ENCODE measurements at regions not wholly inside any gene's neighbourhood (a gene's known extent, or its start where the extent isn't known, plus 50 kb on each side); places are given as distances from the start of the nearest gene placed in this dataset.

GRCh38 chr11:104365676-104366075 lies 201.7 kb upstream of the PDGFD start:
- no peaks in the 10 kb centered on the region for H4K20me1 ChIP-seq (ENCODE audit: insufficient read depth, low read length)
- H3K79me2 ChIP-seq (ENCODE audit: insufficient read depth, low read length), result no peaks in the 10 kb centered on the region
- no peaks in the 10 kb centered on the region for H3K27me3 ChIP-seq (ENCODE audit: control insufficient read depth in 1 of 2, insufficient read depth in 2 of 2, low read length in 2 of 2)
- ATAC-seq (no peak), FAIRE-seq (no peak), DNase-seq (ENCODE audit: low spot score) (no peak)
- ChIA-PET POLR2A (no interaction called here), CTCF (ENCODE audit: low intra/inter-chr PET ratio, low total read pairs) (no interaction called here)
- 33% methylated on average over 6 of the region's 6 CpGs for WGBS (ENCODE audit: low lambda C conversion rate)
- in situ Hi-C loops (cut with HindIII; ENCODE audit: extremely low pct_ligation_motif_present, low pct_unique_long_range_greater_than_20kb), result no loop called here
- no peak for TF ChIP-seq CEBPG (CRISPR knock-in tag; IDR thresholded peaks at IDR 0.05)
- no peak for TF ChIP-seq TBX2 (CRISPR knock-in tag; IDR thresholded peaks at IDR 0.05; ENCODE audit: borderline replicate concordance)
- TF ChIP-seq SIN3A (IDR thresholded peaks at IDR 0.05; ENCODE audit: borderline replicate concordance, low read depth, low read length), result no peak
- no peak for TF ChIP-seq ELF3 (CRISPR knock-in tag; IDR thresholded peaks at IDR 0.05)
- no peak for TF ChIP-seq BCLAF1 (IDR thresholded peaks at IDR 0.05)
- no peak for TF ChIP-seq ZNF619 (CRISPR knock-in tag; IDR thresholded peaks at IDR 0.05)
- TF ChIP-seq MTERF4 (CRISPR knock-in tag; IDR thresholded peaks at IDR 0.05), result no peak
- no peak for TF ChIP-seq KAT8 (CRISPR knock-in tag; IDR thresholded peaks at IDR 0.05)
- no peak for TF ChIP-seq DMAP1 (CRISPR knock-in tag; IDR thresholded peaks at IDR 0.05)
- no peak for TF ChIP-seq ZNF160 (CRISPR knock-in tag; IDR thresholded peaks at IDR 0.05)
- no peak for TF ChIP-seq TEAD3 (CRISPR knock-in tag; optimal IDR thresholded peaks at IDR 0.05; ENCODE audit: borderline replicate concordance)
- TF ChIP-seq KDM6A (CRISPR knock-in tag; IDR thresholded peaks at IDR 0.05; ENCODE audit: low read depth), result no peak
- TF ChIP-seq ZNF34 (CRISPR knock-in tag; IDR thresholded peaks at IDR 0.05; ENCODE audit: borderline replicate concordance), result no peak
- TF ChIP-seq PCBP1 (IDR thresholded peaks at IDR 0.05; ENCODE audit: borderline replicate concordance, low read depth, low read length), result no peak
- no peak for TF ChIP-seq ZSCAN22 (CRISPR knock-in tag; IDR thresholded peaks at IDR 0.05)
- no peak for TF ChIP-seq RCOR2 (CRISPR knock-in tag; IDR thresholded peaks at IDR 0.05)
- TF ChIP-seq UBTF (CRISPR knock-in tag; IDR thresholded peaks at IDR 0.05), result no peak
- TF ChIP-seq KLF9 (CRISPR knock-in tag; IDR thresholded peaks at IDR 0.05; ENCODE audit: low read depth), result no peak
- H3K4me2 ChIP-seq (ENCODE audit: low read depth, low read length), result no peak overlapping the region
- H3K27ac ChIP-seq (ENCODE audit: extremely low read length, insufficient read depth, low read length), result no peak overlapping the region
- intact Hi-C loops (cut with micrococcal nuclease; ENCODE audit: unreplicated experiment), result no loop called here
- BruUV-seq (replicated peaks), result no TSS peak
- H3K9me3 ChIP-seq (ENCODE audit: low read length), result no peaks in the 10 kb centered on the region
- H3K9ac ChIP-seq (ENCODE audit: insufficient read depth, low read depth, low read length), result no peak overlapping the region
- H3K4me1 ChIP-seq (ENCODE audit: insufficient read depth, low read length), result no peaks in the 10 kb centered on the region
- no peaks in the 10 kb centered on the region for H3K36me3 ChIP-seq (replicated peaks in 1 of 2; ENCODE audit: control insufficient read depth in 1 of 2, insufficient read depth in 2 of 2, low read length in 2 of 2)
- no peak overlapping the region for H2AFZ ChIP-seq (ENCODE audit: low read length)
- no peak overlapping the region for H3K4me3 ChIP-seq (replicated peaks in 1 of 3; ENCODE audit: insufficient read depth in 1 of 3, low read depth in 2 of 3, low read length in 3 of 3)
